GM12878 (cell line): ENCODE measurements at regions not wholly inside any gene's neighbourhood (a gene's known extent, or its start where the extent isn't known, plus 50 kb on each side); places are given as distances from the start of the nearest gene placed in this dataset. TPM values are rescaled to one million over a fixed set of nuclear protein-coding genes. Genes with fewer than 3 reads are reported as not detected.
A peak's percentile ranks its signal among the peaks of the same experiment; 100 is the strongest.

Experiments used
- ATAC-seq: fragments of 200-7000 bp; cut with Tn5 transposase; 3 replicates; pipeline ENCODE4 v1.9.1; 2020; ENCODE audit warnings: mild to moderate bottlenecking, moderate library complexity
- BruUV-seq: library from RNA; stranded (reverse); fragments of 400-500 nt; replicated peaks from 2 replicates; lab custom pipeline; 2021; lab: Mats Ljungman, UMichigan
- CTCF ChIA-PET: fragments of 300-600 bp; sonication (Branson Sonifier 250); formaldehyde crosslinking; extraction: SDS; loops from one replicate; lab custom pipeline; 2021; ENCODE audit warnings: inconsistent platforms; lab: Yijun Ruan, JAX
- POLR2A ChIA-PET: fragments of 350-600 bp; formaldehyde crosslinking; extraction: SDS; loops from one replicate; lab custom pipeline; 2021; ENCODE audit warnings: inconsistent platforms; lab: Charles Lee
- RAD21 ChIA-PET: fragments of 300-600 bp; sonication (Branson Sonifier 250); formaldehyde crosslinking; loops from one replicate; lab custom pipeline; 2023; ENCODE audit warnings: antibody characterized with exemption; ENCODE audit not compliant: unreplicated experiment; lab: Charles Lee
- SMC1A ChIA-PET: fragments of 300-600 bp; sonication (Branson Sonifier 250); formaldehyde crosslinking; loops from one replicate; lab custom pipeline; 2023; ENCODE audit not compliant: unreplicated experiment, uncharacterized antibody; lab: Charles Lee
- DNase-seq: peaks from one replicate; pipeline ENCODE4 v3.0.0-alpha.2; 2011; ENCODE audit warnings: low read depth, low spot score
- FAIRE-seq: peaks from 3 replicates; lab custom pipeline; 2011; peaks lifted over from hg19 to GRCh38; lab: Jason Lieb, UNC
- H2AFZ ChIP-seq: 2 replicates; pipeline ENCODE4 v1.6.0; 2011; ENCODE audit warnings: low read depth, low read length, control low read depth; ENCODE audit not compliant: control insufficient read depth
- H3K27ac ChIP-seq: 2 replicates; pipeline ENCODE4 v1.5.1; 2011; ENCODE audit warnings: control low read depth; ENCODE audit not compliant: control insufficient read depth, insufficient read depth
- H3K27me3 ChIP-seq, 2 experiments: replicated peaks in 1 of 2; 2 replicates each; pipeline versions ENCODE4 v1.6.0 to v1.6.1; 2011; ENCODE audit warnings: low read length in 1 of 2; ENCODE audit not compliant: control insufficient read depth in 2 of 2, insufficient read depth in 2 of 2
- H3K36me3 ChIP-seq, 2 experiments: 2 replicates each; pipeline ENCODE4 v1.5.1; 2011; ENCODE audit warnings: low read length in 1 of 2; ENCODE audit not compliant: control insufficient read depth in 2 of 2, insufficient read depth in 2 of 2
- H3K4me1 ChIP-seq: 2 replicates; pipeline ENCODE4 v1.6.1; 2011; ENCODE audit warnings: mild to moderate bottlenecking, low read length, moderate library complexity, mixed read lengths; ENCODE audit not compliant: control insufficient read depth, insufficient read depth
- H3K4me2 ChIP-seq: 2 replicates; pipeline ENCODE4 v1.6.0; 2011; ENCODE audit warnings: control low read depth; ENCODE audit not compliant: control insufficient read depth, insufficient read depth
- H3K4me3 ChIP-seq: fragments of 200-600 bp; sonication (generic); 2 replicates; pipeline ENCODE4 v1.5.1; 2016
- H3K79me2 ChIP-seq: 2 replicates; pipeline ENCODE4 v1.6.0; 2011; ENCODE audit warnings: low read length; ENCODE audit not compliant: control insufficient read depth, insufficient read depth
- H3K9ac ChIP-seq: 2 replicates; pipeline ENCODE4 v1.8.0; 2011; ENCODE audit warnings: low read length, control low read depth, mixed read lengths; ENCODE audit not compliant: control insufficient read depth, insufficient read depth
- H3K9me3 ChIP-seq: replicated peaks from 3 replicates; pipeline ENCODE4 v1.5.1; 2011; ENCODE audit warnings: mild to moderate bottlenecking, low read length; ENCODE audit not compliant: control insufficient read depth, insufficient read depth
- H4K20me1 ChIP-seq: 2 replicates; pipeline ENCODE4 v1.6.0; 2011; ENCODE audit not compliant: control insufficient read depth, insufficient read depth
- EZH2 ChIP-seq: IDR thresholded peaks from 2 replicates; pipeline ENCODE4 v1.6.1; 2012; ENCODE audit warnings: low read depth, mild to moderate bottlenecking, control low read depth, inconsistent platforms, low read length, borderline replicate concordance; ENCODE audit not compliant: control insufficient read depth
- NR2F1 ChIP-seq: fragments of 450-650 bp; conservative IDR thresholded peaks from 2 replicates; pipeline ENCODE4 v1.6.1; 2017; ENCODE audit warnings: mild to moderate bottlenecking
- WGBS: methylation state at CpG from one replicate; pipeline ENCODE4 v1.1.6; 2016; ENCODE audit warnings: low lambda C conversion rate; ENCODE audit not compliant: insufficient replicate concordance, insufficient coverage; ENCODE audit errors: missing lambda C conversion rate; 5-methylcytosine and 5-hydroxymethylcytosine counted together
- in situ Hi-C: fragments of 300-500 bp; cut with MboI; formaldehyde crosslinking; loops from 9 replicates; pipeline ENCODE4 v1.14.3; 2018; ENCODE audit warnings: mixed read lengths
- intact Hi-C: fragments of 100-400 bp; cut with micrococcal nuclease; formaldehyde crosslinking; loops from one replicate; pipeline ENCODE4 v1.14.2; 2022; ENCODE audit not compliant: unreplicated experiment
- microRNA-seq: library from miRNA; unstranded; fragments of <30 nt; microRNA quantifications from one replicate; pipeline ENCODE4, GENCODE V29; 2018
- TF ChIP-seq, protein P1 (sequence below), 3 experiments: IDR thresholded peaks in 2 of 3; conservative IDR thresholded peaks in 1 of 3; 2 replicates each; pipeline ENCODE4 v1.5.1; 2011; ENCODE audit warnings: low read depth in 3 of 3, low read length in 3 of 3, mild to moderate bottlenecking in 3 of 3, control low read depth in 2 of 3, moderate library complexity in 2 of 3, inconsistent platforms in 1 of 3, mixed read lengths in 1 of 3; ENCODE audit not compliant: control insufficient read depth in 2 of 3, insufficient read depth in 1 of 3; ENCODE audit errors: extremely low read depth in 1 of 3
- TF ChIP-seq, protein P2 (sequence below): fragments of 450-650 bp; IDR thresholded peaks from 2 replicates; pipeline ENCODE4 v1.6.1; 2016; ENCODE audit warnings: mild to moderate bottlenecking

GRCh38 chr4:37188100-37188499 is 56.4 kb upstream of the NWD2 start:
- DNase-seq (no peak), FAIRE-seq (no peak)

More at GRCh38 chr4:37188100-37188499, 56.4 kb upstream of the NWD2 start:
- no peak for ATAC-seq
- SMC1A ChIA-PET: no interaction called here
- in situ Hi-C loops (no loop called here), intact Hi-C loops (no loop called here)
- RAD21 ChIA-PET: no interaction called here
- CTCF ChIA-PET: interaction anchor here (0.6 to 1.3 kb wide), 3 partner anchors 22 to 247 kb away, joined by 3 to 4 read pairs (median 3); no protein-coding TSS in a partner anchor
- Histone ChIP-seq H3K4me2 (no peak overlapping the region), H3K27me3 (no peaks in the 10 kb centered on the region), H4K20me1 (no peaks in the 10 kb centered on the region), H3K4me1 (no peaks in the 10 kb centered on the region), H3K36me3 (no peaks in the 10 kb centered on the region), H3K9me3 (no peaks in the 10 kb centered on the region), H3K9ac (no peak overlapping the region), H3K79me2 (no peaks in the 10 kb centered on the region), H3K4me3 (no peak overlapping the region), H3K27ac (no peak overlapping the region), H2AFZ (no peak overlapping the region)
- BruUV-seq: no TSS peak
- TF ChIP-seq, protein P1, sequence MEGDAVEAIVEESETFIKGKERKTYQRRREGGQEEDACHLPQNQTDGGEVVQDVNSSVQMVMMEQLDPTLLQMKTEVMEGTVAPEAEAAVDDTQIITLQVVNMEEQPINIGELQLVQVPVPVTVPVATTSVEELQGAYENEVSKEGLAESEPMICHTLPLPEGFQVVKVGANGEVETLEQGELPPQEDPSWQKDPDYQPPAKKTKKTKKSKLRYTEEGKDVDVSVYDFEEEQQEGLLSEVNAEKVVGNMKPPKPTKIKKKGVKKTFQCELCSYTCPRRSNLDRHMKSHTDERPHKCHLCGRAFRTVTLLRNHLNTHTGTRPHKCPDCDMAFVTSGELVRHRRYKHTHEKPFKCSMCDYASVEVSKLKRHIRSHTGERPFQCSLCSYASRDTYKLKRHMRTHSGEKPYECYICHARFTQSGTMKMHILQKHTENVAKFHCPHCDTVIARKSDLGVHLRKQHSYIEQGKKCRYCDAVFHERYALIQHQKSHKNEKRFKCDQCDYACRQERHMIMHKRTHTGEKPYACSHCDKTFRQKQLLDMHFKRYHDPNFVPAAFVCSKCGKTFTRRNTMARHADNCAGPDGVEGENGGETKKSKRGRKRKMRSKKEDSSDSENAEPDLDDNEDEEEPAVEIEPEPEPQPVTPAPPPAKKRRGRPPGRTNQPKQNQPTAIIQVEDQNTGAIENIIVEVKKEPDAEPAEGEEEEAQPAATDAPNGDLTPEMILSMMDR (IDR thresholded peaks at IDR 0.05 in 2 of 3, conservative IDR thresholded peaks at IDR 0.05 in 1 of 3; ENCODE audit: control insufficient read depth in 2 of 3, extremely low read depth in 1 of 3, insufficient read depth in 1 of 3, low read depth in 3 of 3, low read length in 3 of 3): 0 out of 6 replicates have a peak, but pooled peaks of 1 of the 3 experiments have one; percentile 25
- TF ChIP-seq EZH2 (no peak), NR2F1 (no peak)
- TF ChIP-seq, protein P2, sequence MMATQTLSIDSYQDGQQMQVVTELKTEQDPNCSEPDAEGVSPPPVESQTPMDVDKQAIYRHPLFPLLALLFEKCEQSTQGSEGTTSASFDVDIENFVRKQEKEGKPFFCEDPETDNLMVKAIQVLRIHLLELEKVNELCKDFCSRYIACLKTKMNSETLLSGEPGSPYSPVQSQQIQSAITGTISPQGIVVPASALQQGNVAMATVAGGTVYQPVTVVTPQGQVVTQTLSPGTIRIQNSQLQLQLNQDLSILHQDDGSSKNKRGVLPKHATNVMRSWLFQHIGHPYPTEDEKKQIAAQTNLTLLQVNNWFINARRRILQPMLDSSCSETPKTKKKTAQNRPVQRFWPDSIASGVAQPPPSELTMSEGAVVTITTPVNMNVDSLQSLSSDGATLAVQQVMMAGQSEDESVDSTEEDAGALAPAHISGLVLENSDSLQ: no peak
- POLR2A ChIA-PET: no interaction called here
- 52% methylated on average over 10 of the region's 10 CpGs for WGBS

Small RNA genes in the stretch of these regions (microRNA-seq; reads per million reads assigned to microRNA genes)
- gene MIR1255B1: not detected
